H1 (cell line): ENCODE measurements at regions not wholly inside any gene's neighbourhood (a gene's known extent, or its start where the extent isn't known, plus 50 kb on each side); places are given as distances from the start of the nearest gene placed in this dataset.

ENCODE experiments used
- CBX5 ChIP-seq: fragments of 300-800, 300-1000 bp; sonication (generic); IDR thresholded peaks from 2 replicates; pipeline ENCODE4 v1.7.1; 2016; ENCODE audit warnings: antibody characterized with exemption, low read length, low read depth
- RNF2 ChIP-seq: fragments of 200-900, 300-1000 bp; sonication (generic); IDR thresholded peaks from 2 replicates; pipeline ENCODE4 v1.7.1; 2016; ENCODE audit warnings: borderline replicate concordance, low read depth, mild to moderate bottlenecking, antibody characterized with exemption, low read length; ENCODE audit not compliant: poor library complexity, severe bottlenecking; ENCODE audit errors: missing control alignments

- no peak for TF ChIP-seq CBX5
- TF ChIP-seq RNF2: no peak
Measured at GRCh38 chr5:124796495-124796894, 50.1 kb upstream of the ZNF608 start (continued).
